ENCODE measurements at regions not wholly inside any gene's neighbourhood (a gene's known extent, or its start where the extent isn't known, plus 50 kb on each side); places are given as distances from the start of the nearest gene placed in this dataset.
"Not testable (repeated sequence)": the region's sequence is repeated elsewhere in the genome, so short reads cannot be mapped to it uniquely, and the experiment has no call there.

DNA sequence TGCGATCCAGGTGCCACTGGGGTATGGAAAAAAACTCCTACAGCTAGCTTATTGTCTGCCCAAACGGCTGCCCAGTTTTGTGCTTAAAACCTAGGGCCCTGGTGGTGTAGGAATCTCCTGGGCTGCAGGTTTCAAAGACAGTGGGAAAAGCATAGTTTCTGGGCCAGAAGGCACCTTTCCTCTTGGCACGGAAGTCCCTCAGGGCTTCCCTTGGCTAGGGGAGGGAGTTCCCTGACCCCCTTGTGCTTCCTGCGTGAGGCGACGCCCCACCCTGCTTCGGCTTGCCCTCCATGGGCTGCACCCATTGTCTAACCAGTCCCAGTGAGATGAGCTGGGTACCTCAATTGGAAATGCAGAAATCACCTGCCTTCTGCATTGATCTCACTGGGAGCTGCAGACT, 135.0 kb downstream of the CXCL12 start:
- intact Hi-C loops (cut with DNase I); DNase-seq (ENCODE audit: low spot score): not testable (repeated sequence)

DNA sequence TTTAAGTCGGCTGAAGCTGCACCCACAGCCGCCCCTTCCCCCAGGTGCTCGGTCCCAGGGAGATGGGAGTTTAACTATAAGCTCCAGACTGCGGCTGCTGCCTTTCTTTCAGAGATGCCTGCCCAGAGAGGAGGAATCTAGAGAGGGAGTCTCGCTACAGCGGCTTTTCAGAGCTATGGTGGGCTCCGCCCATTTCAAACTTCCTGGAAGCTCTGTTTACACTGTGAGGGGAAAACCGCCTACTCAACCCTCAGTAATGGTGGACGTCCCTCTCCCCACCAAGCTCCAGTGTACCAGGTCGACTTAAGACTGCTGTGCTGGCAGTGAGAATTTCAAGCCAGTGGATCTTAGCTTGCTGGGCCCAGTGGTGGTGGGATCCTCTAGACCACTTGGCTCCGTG, 135.4 kb downstream of the CXCL12 start:
- intact Hi-C loops (cut with DNase I) = no loop called here
- no peak for DNase-seq (ENCODE audit: low spot score)

DNA sequence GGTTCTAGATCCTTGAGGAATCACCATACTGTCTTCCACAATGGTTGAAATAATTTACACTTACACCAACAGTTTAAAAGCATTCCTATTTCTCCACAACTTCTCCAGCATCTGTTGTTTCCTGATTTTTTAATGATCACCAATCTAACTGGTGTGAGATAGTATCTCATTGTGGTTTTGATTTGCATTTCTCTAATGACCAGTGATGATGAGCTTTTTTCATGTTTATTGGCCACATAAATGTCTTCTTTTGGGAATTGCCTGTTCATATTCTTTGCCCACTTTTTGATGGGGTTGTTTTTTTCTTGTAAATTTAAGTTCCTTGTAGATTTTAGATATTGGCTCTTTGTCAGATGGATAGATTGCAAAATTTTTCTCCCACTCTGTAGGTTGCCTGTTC, 138.2 kb downstream of the CXCL12 start:
- intact Hi-C loops (cut with DNase I); DNase-seq (ENCODE audit: low spot score): not testable (repeated sequence)

DNA sequence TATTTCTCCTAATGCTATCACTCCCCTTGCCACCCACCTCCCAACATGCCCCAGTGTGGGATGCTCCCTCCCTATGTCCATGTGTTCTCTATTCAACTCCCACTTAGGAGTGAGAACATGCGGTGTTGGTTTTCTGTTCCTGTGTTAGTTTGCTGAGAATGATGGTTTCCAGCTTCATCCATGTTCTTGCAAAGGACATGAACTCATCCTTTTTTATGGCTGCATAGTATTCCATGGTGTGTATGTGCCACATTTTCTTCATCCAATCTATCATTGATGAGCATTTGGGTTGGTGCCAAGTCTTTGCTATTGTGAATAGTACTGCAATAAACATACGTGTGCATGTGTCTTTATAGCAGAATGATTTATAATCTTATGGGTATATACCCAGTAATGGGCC, 138.6 kb downstream of the CXCL12 start:
- DNase-seq (ENCODE audit: low spot score); intact Hi-C loops (cut with DNase I): not testable (repeated sequence)

- DNase-seq (ENCODE audit: low spot score) = no peak
- intact Hi-C loops (cut with DNase I) = no loop called here
These were observed 139.3 kb downstream of the CXCL12 start for GRCh38 chr10:44245601-44245938.

DNA sequence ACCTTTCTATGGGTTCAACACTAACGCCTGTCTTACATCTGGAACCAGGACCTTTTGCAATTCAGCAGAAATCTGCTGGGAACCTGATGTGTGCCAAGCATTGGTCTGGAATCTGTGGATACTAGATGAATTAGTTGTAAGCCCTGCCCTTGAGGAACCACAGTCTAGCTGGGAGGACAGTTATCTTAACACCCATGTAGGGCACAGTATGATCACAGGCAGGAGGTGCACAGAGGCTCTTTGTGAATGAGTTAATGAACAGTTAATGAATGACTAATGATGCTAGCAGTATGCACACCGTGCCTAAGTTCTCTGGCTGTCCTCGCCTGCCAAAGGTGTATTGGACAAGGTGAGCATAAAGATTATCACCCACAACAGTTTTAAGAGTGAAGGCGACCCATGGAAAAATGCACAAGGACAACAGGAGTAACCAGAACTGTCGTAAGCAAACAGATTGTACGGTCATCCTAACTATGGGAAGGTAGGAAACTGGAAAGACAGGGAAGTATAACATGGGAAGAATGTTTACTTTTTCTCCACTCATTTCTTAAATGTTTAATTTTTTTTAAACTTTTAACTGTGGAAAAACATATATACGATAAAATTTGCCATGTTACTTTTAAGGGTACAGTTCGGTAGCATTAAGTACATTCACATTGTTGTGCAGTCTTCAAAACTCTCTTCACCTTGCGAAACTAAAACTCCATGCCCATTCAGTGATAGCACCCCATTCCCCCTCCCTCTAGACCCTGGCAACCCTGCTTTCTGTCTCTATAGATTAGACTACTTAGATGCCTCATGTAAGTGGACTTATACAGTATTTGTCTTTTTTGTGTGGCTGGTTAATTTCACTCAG, 139.9 kb downstream of the CXCL12 start:
- intact Hi-C loops (cut with DNase I) = no loop called here

GRCh38 chr10:44243851-44244510, 140.9 kb downstream of the CXCL12 start:
- intact Hi-C loops (cut with DNase I) = no loop called here

More for the DNA sequence above, 139.9 kb downstream of the CXCL12 start:
- no peak for DNase-seq (ENCODE audit: low spot score)

GRCh38 chr10:44242826-44243225, 142.1 kb downstream of the CXCL12 start:
- intact Hi-C loops (cut with DNase I) = no loop called here
- DNase-seq (ENCODE audit: low spot score) = no peak

More at GRCh38 chr10:44243851-44244510, 140.9 kb downstream of the CXCL12 start:
- DNase-seq (ENCODE audit: low spot score) = no peak

GRCh38 chr10:44242091-44242490, 142.8 kb downstream of the CXCL12 start:
- intact Hi-C loops (cut with DNase I) = no loop called here
- no peak for DNase-seq (ENCODE audit: low spot score)

GRCh38 chr10:44240584-44241205, 144.2 kb downstream of the CXCL12 start:
- no peak for DNase-seq (ENCODE audit: low spot score)
- intact Hi-C loops (cut with DNase I) = no loop called here

GRCh38 chr10:44238212-44238611, 146.7 kb downstream of the CXCL12 start:
- DNase-seq (ENCODE audit: low spot score) = no peak
- intact Hi-C loops (cut with DNase I) = no loop called here

- intact Hi-C loops (cut with DNase I) = no loop called here
- DNase-seq (ENCODE audit: low spot score) = no peak
These were observed 147.4 kb downstream of the CXCL12 start for GRCh38 chr10:44237364-44238049.

GRCh38 chr10:44235363-44235762, 149.5 kb downstream of the CXCL12 start:
- intact Hi-C loops (cut with DNase I) = no loop called here
- no peak for DNase-seq (ENCODE audit: low spot score)

DNA sequence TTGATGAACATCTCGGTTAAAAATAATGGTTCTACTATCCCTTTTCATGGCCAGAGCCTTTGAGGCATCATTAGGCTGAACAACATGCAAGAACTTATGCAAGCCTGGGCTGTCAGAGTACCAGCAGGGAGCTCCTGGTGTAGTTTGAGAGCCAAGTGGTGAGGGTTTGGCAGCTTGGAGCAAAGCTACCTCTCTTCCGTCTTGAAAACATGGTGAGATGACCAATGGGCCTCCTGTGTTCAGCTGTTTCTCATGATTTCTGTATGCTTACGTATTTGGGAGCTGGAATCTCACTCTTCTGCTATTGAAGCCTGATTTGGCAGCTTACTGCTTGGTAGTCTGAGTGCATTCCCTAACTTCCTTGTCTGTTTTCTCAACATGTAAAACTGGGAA, 150.4 kb downstream of the CXCL12 start:
- DNase-seq (ENCODE audit: low spot score) = no peak
- intact Hi-C loops (cut with DNase I) = no loop called here

GRCh38 chr10:44233561-44234482, 151.1 kb downstream of the CXCL12 start:
- DNase-seq (ENCODE audit: low spot score) = no peak

GRCh38 chr10:44217274-44217820, 167.6 kb downstream of the CXCL12 start:
- DNase-seq (ENCODE audit: low spot score) = no peak
- intact Hi-C loops (cut with DNase I) = no loop called here

More at GRCh38 chr10:44233561-44234482, 151.1 kb downstream of the CXCL12 start:
- intact Hi-C loops (cut with DNase I) = no loop called here

- DNase-seq (ENCODE audit: low spot score) = no peak
- intact Hi-C loops (cut with DNase I) = no loop called here
These were observed 168.8 kb downstream of the CXCL12 start for GRCh38 chr10:44216073-44216472.

DNA sequence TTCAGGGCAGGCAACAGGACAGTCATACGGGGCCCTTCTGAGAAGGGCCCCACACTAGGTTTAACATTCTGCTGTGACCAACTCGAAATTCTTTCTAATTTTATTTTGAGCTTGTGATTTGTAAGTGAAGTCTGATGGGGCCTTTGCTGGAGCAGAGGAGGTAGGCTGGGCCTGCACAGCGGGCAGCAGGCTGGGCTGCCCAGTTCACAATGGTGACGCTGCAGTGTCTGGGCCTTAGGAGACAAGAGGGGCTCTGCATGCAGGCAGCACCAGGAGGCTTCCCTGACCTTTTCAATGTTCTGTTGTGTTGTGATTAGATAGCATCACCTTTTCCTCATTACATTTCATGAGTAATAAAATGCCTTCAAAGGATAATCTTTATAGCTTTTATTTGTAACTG, 175.1 kb downstream of the CXCL12 start:
- intact Hi-C loops (cut with DNase I) = no loop called here
- DNase-seq (ENCODE audit: low spot score) = no peak

GRCh38 chr10:44207160-44207559, 177.7 kb downstream of the CXCL12 start:
- intact Hi-C loops (cut with DNase I) = no loop called here
- DNase-seq (ENCODE audit: low spot score) = no peak
